Activated CD4-positive, alpha-beta T cell treated with anti-CD3 and anti-CD28 coated beads, Interleukin-2, amount 10 ng/mL, durations not matched to agents 24 days and 14 days (primary cell): ENCODE measurements at regions not wholly inside any gene's neighbourhood (a gene's known extent, or its start where the extent isn't known, plus 50 kb on each side); places are given as distances from the start of the nearest gene placed in this dataset.
"Not testable (repeated sequence)": the region's sequence is repeated elsewhere in the genome, so short reads cannot be mapped to it uniquely, and the experiment has no call there.

ENCODE experiments used
- DNase-seq: peaks from one replicate; pipeline ENCODE4 v3.0.0; 2022
- H3K27ac Mint-ChIP-seq: one replicate; pipeline ENCODE4 v1.8.0; 2022; ENCODE audit warnings: mild to moderate bottlenecking, mixed read lengths
- H3K27me3 Mint-ChIP-seq: one replicate; pipeline ENCODE4 v1.8.0; 2022; ENCODE audit warnings: mixed read lengths
- H3K36me3 Mint-ChIP-seq: one replicate; pipeline ENCODE4 v1.8.0; 2022; ENCODE audit warnings: low read depth, mild to moderate bottlenecking, mixed read lengths
- H3K4me1 Mint-ChIP-seq: one replicate; pipeline ENCODE4 v1.8.0; 2021; ENCODE audit warnings: mixed read lengths
- H3K4me3 Mint-ChIP-seq: one replicate; pipeline ENCODE4 v1.8.0; 2022; ENCODE audit warnings: mild to moderate bottlenecking, moderate library complexity, mixed read lengths
- H3K9me3 Mint-ChIP-seq: one replicate; pipeline ENCODE4 v1.8.0; 2021; ENCODE audit warnings: mixed read lengths
- intact Hi-C: fragments of 100-400 bp; cut with micrococcal nuclease; formaldehyde crosslinking; loops from one replicate; pipeline ENCODE4 v1.15.1; 2023

- no peak for DNase-seq
- Mint-ChIP-seq H3K9me3 (no peaks in the 10 kb centered on the region), H3K4me3 (no peak overlapping the region), H3K36me3 (no peaks in the 10 kb centered on the region), H3K27ac (no peak overlapping the region), H3K27me3 (no peaks in the 10 kb centered on the region), H3K4me1 (no peaks in the 10 kb centered on the region)
- intact Hi-C loops = no loop called here
Observed at GRCh38 chr3:80769683-80770082, 991.8 kb downstream of the GBE1 start.

- no peaks in the 10 kb centered on the region for H3K36me3 Mint-ChIP-seq
- no peak overlapping the region for H3K27ac Mint-ChIP-seq
- H3K27me3 Mint-ChIP-seq = no peaks in the 10 kb centered on the region
- intact Hi-C loops = no loop called here
- DNase-seq = no peak
- H3K4me3 Mint-ChIP-seq = no peak overlapping the region
- H3K9me3 Mint-ChIP-seq = no peaks in the 10 kb centered on the region
- H3K4me1 Mint-ChIP-seq = no peaks in the 10 kb centered on the region
Observed at GRCh38 chr3:80767604-80768003, 993.8 kb downstream of the GBE1 start.

- Mint-ChIP-seq H3K27me3 (no peaks in the 10 kb centered on the region), H3K27ac (no peak overlapping the region), H3K4me1 (no peaks in the 10 kb centered on the region), H3K9me3 (peaks cover 5% of the 10 kb centered on the region), H3K36me3 (no peaks in the 10 kb centered on the region), H3K4me3 (no peak overlapping the region)
- no peak for DNase-seq
- intact Hi-C loops = no loop called here
Observed at GRCh38 chr3:80754969-80755368, 987.2 kb upstream of the ROBO1 start.

- H3K27me3 Mint-ChIP-seq = no peaks in the 10 kb centered on the region
- intact Hi-C loops = no loop called here
- no peaks in the 10 kb centered on the region for H3K4me1 Mint-ChIP-seq
- H3K36me3 Mint-ChIP-seq = no peaks in the 10 kb centered on the region
- peaks cover 4% of the 10 kb centered on the region for H3K9me3 Mint-ChIP-seq
- DNase-seq = no peak
- H3K4me3 Mint-ChIP-seq = no peak overlapping the region
- no peak overlapping the region for H3K27ac Mint-ChIP-seq
Observed at GRCh38 chr3:80753021-80753420, 985.2 kb upstream of the ROBO1 start.

- Mint-ChIP-seq H3K27ac (no peak overlapping the region), H3K4me3 (no peak overlapping the region), H3K9me3 (peaks cover 4% of the 10 kb centered on the region), H3K36me3 (no peaks in the 10 kb centered on the region), H3K27me3 (no peaks in the 10 kb centered on the region), H3K4me1 (no peaks in the 10 kb centered on the region)
- intact Hi-C loops = no loop called here
- no peak for DNase-seq
Observed at GRCh38 chr3:80750637-80751036, 982.8 kb upstream of the ROBO1 start.

- intact Hi-C loops = no loop called here
- DNase-seq = no peak
- Mint-ChIP-seq H3K27me3 (no peaks in the 10 kb centered on the region), H3K4me3 (no peak overlapping the region), H3K36me3 (no peaks in the 10 kb centered on the region), H3K9me3 (no peaks in the 10 kb centered on the region), H3K4me1 (no peaks in the 10 kb centered on the region), H3K27ac (no peak overlapping the region)
Observed at GRCh38 chr3:80734920-80735319, 967.1 kb upstream of the ROBO1 start.

- no peaks in the 10 kb centered on the region for H3K36me3 Mint-ChIP-seq
- intact Hi-C loops = no loop called here
- H3K9me3 Mint-ChIP-seq = no peaks in the 10 kb centered on the region
- no peaks in the 10 kb centered on the region for H3K4me1 Mint-ChIP-seq
- no peak for DNase-seq
- no peak overlapping the region for H3K27ac Mint-ChIP-seq
- no peak overlapping the region for H3K4me3 Mint-ChIP-seq
- H3K27me3 Mint-ChIP-seq = no peaks in the 10 kb centered on the region
Observed at GRCh38 chr3:80734483-80734882, 966.7 kb upstream of the ROBO1 start.

GRCh38 chr3:80733522-80734176, 965.9 kb upstream of the ROBO1 start:
- Mint-ChIP-seq H3K4me3 (no peak overlapping the region), H3K27ac (no peak overlapping the region), H3K36me3 (no peaks in the 10 kb centered on the region), H3K27me3 (no peaks in the 10 kb centered on the region), H3K9me3 (no peaks in the 10 kb centered on the region), H3K4me1 (no peaks in the 10 kb centered on the region)
- no peak for DNase-seq
- intact Hi-C loops = no loop called here

GRCh38 chr3:80727561-80727960, 959.8 kb upstream of the ROBO1 start:
- H3K4me3 Mint-ChIP-seq, intact Hi-C loops, H3K36me3 Mint-ChIP-seq, H3K4me1 Mint-ChIP-seq, H3K27me3 Mint-ChIP-seq, DNase-seq, H3K27ac Mint-ChIP-seq: not testable (repeated sequence)
- peaks cover 17% of the 10 kb centered on the region for H3K9me3 Mint-ChIP-seq

- intact Hi-C loops, DNase-seq, H3K27me3 Mint-ChIP-seq, H3K27ac Mint-ChIP-seq, H3K36me3 Mint-ChIP-seq, H3K4me3 Mint-ChIP-seq, H3K4me1 Mint-ChIP-seq: not testable (repeated sequence)
- peaks cover 16% of the 10 kb centered on the region for H3K9me3 Mint-ChIP-seq
Observed at GRCh38 chr3:80709597-80710322, 942.0 kb upstream of the ROBO1 start.

- Mint-ChIP-seq H3K36me3 (no peaks in the 10 kb centered on the region), H3K27ac (no peak overlapping the region), H3K9me3 (peaks cover 14% of the 10 kb centered on the region), H3K27me3 (no peaks in the 10 kb centered on the region), H3K4me1 (no peaks in the 10 kb centered on the region), H3K4me3 (no peak overlapping the region)
- no peak for DNase-seq
- intact Hi-C loops = no loop called here
Observed at GRCh38 chr3:80705290-80705689, 937.5 kb upstream of the ROBO1 start.

- peaks cover 12% of the 10 kb centered on the region for H3K9me3 Mint-ChIP-seq
- no peak for DNase-seq
- H3K4me3 Mint-ChIP-seq = no peak overlapping the region
- no peaks in the 10 kb centered on the region for H3K27me3 Mint-ChIP-seq
- no peaks in the 10 kb centered on the region for H3K4me1 Mint-ChIP-seq
- H3K27ac Mint-ChIP-seq = no peak overlapping the region
- intact Hi-C loops = no loop called here
- no peaks in the 10 kb centered on the region for H3K36me3 Mint-ChIP-seq
Observed at GRCh38 chr3:80701349-80701748, 933.6 kb upstream of the ROBO1 start.

- H3K27me3 Mint-ChIP-seq = no peaks in the 10 kb centered on the region
- no peak overlapping the region for H3K27ac Mint-ChIP-seq
- no peak for DNase-seq
Observed at GRCh38 chr3:80697291-80697690, 929.5 kb upstream of the ROBO1 start.

GRCh38 chr3:80696280-80696679, 928.5 kb upstream of the ROBO1 start:
- H3K36me3 Mint-ChIP-seq = no peaks in the 10 kb centered on the region
- DNase-seq = no peak

More at GRCh38 chr3:80697291-80697690, 929.5 kb upstream of the ROBO1 start:
- Mint-ChIP-seq H3K9me3 (no peaks in the 10 kb centered on the region), H3K4me1 (no peaks in the 10 kb centered on the region), H3K36me3 (no peaks in the 10 kb centered on the region), H3K4me3 (no peak overlapping the region)
- intact Hi-C loops = no loop called here

GRCh38 chr3:80688814-80689213, 921.0 kb upstream of the ROBO1 start:
- Mint-ChIP-seq H3K27ac (no peak overlapping the region), H3K36me3 (no peaks in the 10 kb centered on the region), H3K9me3 (no peaks in the 10 kb centered on the region), H3K4me1 (no peaks in the 10 kb centered on the region), H3K27me3 (no peaks in the 10 kb centered on the region), H3K4me3 (no peak overlapping the region)
- DNase-seq = no peak
- intact Hi-C loops = no loop called here

More at GRCh38 chr3:80696280-80696679, 928.5 kb upstream of the ROBO1 start:
- no peak overlapping the region for H3K27ac Mint-ChIP-seq
- H3K27me3 Mint-ChIP-seq = no peaks in the 10 kb centered on the region
- no peak overlapping the region for H3K4me3 Mint-ChIP-seq
- intact Hi-C loops = no loop called here
- no peaks in the 10 kb centered on the region for H3K9me3 Mint-ChIP-seq
- no peaks in the 10 kb centered on the region for H3K4me1 Mint-ChIP-seq
